ENCODE measurements at regions not wholly inside any gene's neighbourhood (a gene's known extent, or its start where the extent isn't known, plus 50 kb on each side); places are given as distances from the start of the nearest gene placed in this dataset.

DNA sequence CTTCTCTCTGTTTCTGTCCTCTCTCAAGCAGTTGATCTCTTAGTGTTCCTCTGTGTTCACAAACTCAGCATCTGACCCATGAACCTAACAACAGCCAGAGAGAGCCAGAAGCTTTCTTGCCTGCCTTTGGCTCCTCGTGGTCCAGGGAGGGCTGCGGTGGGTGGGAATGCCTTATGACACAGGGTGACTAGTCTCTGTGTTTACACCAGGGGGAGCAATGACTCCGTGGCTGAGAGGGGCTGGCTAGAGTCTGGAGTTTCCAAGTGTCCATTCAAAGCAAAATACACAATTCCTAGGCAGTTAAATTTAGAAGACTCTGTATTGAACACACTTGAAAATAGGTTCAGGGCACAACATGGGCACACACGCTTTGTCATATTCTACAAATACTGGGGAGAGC, 370.0 kb upstream of the FRG2C start:
- H3K27me3 ChIP-seq (ENCODE audit: insufficient read depth) = no peaks in the 10 kb centered on the region
- H2AFZ ChIP-seq (ENCODE audit: low read depth) = no peak overlapping the region
- WGBS (ENCODE audit: low lambda C conversion rate) = 23% methylated on average over 4 of the region's 4 CpGs
- H3F3A ChIP-seq (replicated peaks; ENCODE audit: insufficient read depth) = no peaks in the 10 kb centered on the region
- ChIA-PET POLR2A (no interaction called here), CTCF (interaction anchor here (0.7 to 2.9 kb wide), 18 partner anchors 10 to 136 kb away, joined by 3 to 19 read pairs (median 4); no protein-coding TSS in a partner anchor)
- TF ChIP-seq NRF1 (IDR thresholded peaks at IDR 0.05; ENCODE audit: low read depth, low read length) = 0 out of 2 replicates have a peak, but pooled peaks have one; percentile 2
- no peak for TF ChIP-seq EP300 (IDR thresholded peaks at IDR 0.05; ENCODE audit: borderline replicate concordance in 1 of 2, low read depth in 1 of 2, low read length in 1 of 2)
- TF ChIP-seq, protein P1, sequence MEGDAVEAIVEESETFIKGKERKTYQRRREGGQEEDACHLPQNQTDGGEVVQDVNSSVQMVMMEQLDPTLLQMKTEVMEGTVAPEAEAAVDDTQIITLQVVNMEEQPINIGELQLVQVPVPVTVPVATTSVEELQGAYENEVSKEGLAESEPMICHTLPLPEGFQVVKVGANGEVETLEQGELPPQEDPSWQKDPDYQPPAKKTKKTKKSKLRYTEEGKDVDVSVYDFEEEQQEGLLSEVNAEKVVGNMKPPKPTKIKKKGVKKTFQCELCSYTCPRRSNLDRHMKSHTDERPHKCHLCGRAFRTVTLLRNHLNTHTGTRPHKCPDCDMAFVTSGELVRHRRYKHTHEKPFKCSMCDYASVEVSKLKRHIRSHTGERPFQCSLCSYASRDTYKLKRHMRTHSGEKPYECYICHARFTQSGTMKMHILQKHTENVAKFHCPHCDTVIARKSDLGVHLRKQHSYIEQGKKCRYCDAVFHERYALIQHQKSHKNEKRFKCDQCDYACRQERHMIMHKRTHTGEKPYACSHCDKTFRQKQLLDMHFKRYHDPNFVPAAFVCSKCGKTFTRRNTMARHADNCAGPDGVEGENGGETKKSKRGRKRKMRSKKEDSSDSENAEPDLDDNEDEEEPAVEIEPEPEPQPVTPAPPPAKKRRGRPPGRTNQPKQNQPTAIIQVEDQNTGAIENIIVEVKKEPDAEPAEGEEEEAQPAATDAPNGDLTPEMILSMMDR (IDR thresholded peaks at IDR 0.05) = peak; percentile 41
- no peak for TF ChIP-seq FOXM1 (IDR thresholded peaks at IDR 0.05; ENCODE audit: low read depth)
- no peak for TF ChIP-seq SIN3A (IDR thresholded peaks at IDR 0.05; ENCODE audit: borderline replicate concordance, low read depth, low read length)
- no peak for TF ChIP-seq FOSL2 (IDR thresholded peaks at IDR 0.05; ENCODE audit: borderline replicate concordance, low read depth)
- TF ChIP-seq, protein P2, sequence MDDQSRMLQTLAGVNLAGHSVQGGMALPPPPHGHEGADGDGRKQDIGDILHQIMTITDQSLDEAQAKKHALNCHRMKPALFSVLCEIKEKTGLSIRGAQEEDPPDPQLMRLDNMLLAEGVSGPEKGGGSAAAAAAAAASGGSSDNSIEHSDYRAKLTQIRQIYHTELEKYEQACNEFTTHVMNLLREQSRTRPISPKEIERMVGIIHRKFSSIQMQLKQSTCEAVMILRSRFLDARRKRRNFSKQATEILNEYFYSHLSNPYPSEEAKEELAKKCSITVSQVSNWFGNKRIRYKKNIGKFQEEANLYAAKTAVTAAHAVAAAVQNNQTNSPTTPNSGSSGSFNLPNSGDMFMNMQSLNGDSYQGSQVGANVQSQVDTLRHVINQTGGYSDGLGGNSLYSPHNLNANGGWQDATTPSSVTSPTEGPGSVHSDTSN (IDR thresholded peaks at IDR 0.05) = no peak
- no peak for TF ChIP-seq FOXJ3 (CRISPR knock-in tag; IDR thresholded peaks at IDR 0.05)
- no peak for TF ChIP-seq TAF1 (IDR thresholded peaks at IDR 0.05; ENCODE audit: borderline replicate concordance, low read depth, low read length)
- TF ChIP-seq RFX5 (IDR thresholded peaks at IDR 0.05; ENCODE audit: low read length) = no peak
- TF ChIP-seq RCOR1 (IDR thresholded peaks at IDR 0.05; ENCODE audit: low read length) = no peak
- TF ChIP-seq USF1 (IDR thresholded peaks at IDR 0.05; ENCODE audit: borderline replicate concordance, low read depth) = no peak
- peak; percentile 86 for TF ChIP-seq SMC3 (IDR thresholded peaks at IDR 0.05; ENCODE audit: low read depth, low read length)
- TF ChIP-seq TEAD4 (IDR thresholded peaks at IDR 0.05; ENCODE audit: borderline replicate concordance, insufficient read depth) = no peak
- peak; percentile 83 for TF ChIP-seq RAD21 (IDR thresholded peaks at IDR 0.05; ENCODE audit: low read length)
- TF ChIP-seq GATA2 (CRISPR knock-in tag; IDR thresholded peaks at IDR 0.05) = no peak
- DNase-seq = peak; percentile 78
- no peaks in the 10 kb centered on the region for H3K36me3 ChIP-seq (replicated peaks in 1 of 2; ENCODE audit: control insufficient read depth in 1 of 2, insufficient read depth in 2 of 2, low read length in 1 of 2)
- no peak overlapping the region for H3K27ac ChIP-seq (ENCODE audit: low read depth in 2 of 2, low read length in 1 of 2)
- H3K4me2 ChIP-seq = no peak overlapping the region
- H3K9ac ChIP-seq = no peak overlapping the region
- H3K9me3 ChIP-seq = no peaks in the 10 kb centered on the region
- no peak overlapping the region; a peak in 1 of 4 replicates for H3K4me3 ChIP-seq (ENCODE audit: low read depth in 2 of 2, low read length in 1 of 2)
- no peaks in the 10 kb centered on the region for H4K20me1 ChIP-seq (ENCODE audit: insufficient read depth)
- H3K4me1 ChIP-seq (ENCODE audit: control insufficient read depth in 1 of 2, insufficient read depth in 2 of 2, low read depth in 1 of 2, low read length in 1 of 2) = no peaks in the 10 kb centered on the region; a peak in 1 of 4 replicates
- no peaks in the 10 kb centered on the region for H3K9me2 ChIP-seq
- no peaks in the 10 kb centered on the region for H3K79me2 ChIP-seq (ENCODE audit: insufficient read depth)
